B cell (primary cell): ENCODE measurements at regions not wholly inside any gene's neighbourhood (a gene's known extent, or its start where the extent isn't known, plus 50 kb on each side); places are given as distances from the start of the nearest gene placed in this dataset.

Source experiments
- CTCF ChIP-seq: fragments of 200-600 bp; IDR thresholded peaks from one replicate; pipeline ENCODE4 v1.8.0; 2022; ENCODE audit warnings: antibody characterized with exemption, mild to moderate bottlenecking
- EZH2 ChIP-seq: IDR thresholded peaks from 2 replicates; pipeline ENCODE4 v1.6.1; 2012; ENCODE audit warnings: borderline replicate concordance, low read depth, mild to moderate bottlenecking, moderate library complexity, low read length; ENCODE audit not compliant: insufficient read depth, poor library complexity, severe bottlenecking

DNA sequence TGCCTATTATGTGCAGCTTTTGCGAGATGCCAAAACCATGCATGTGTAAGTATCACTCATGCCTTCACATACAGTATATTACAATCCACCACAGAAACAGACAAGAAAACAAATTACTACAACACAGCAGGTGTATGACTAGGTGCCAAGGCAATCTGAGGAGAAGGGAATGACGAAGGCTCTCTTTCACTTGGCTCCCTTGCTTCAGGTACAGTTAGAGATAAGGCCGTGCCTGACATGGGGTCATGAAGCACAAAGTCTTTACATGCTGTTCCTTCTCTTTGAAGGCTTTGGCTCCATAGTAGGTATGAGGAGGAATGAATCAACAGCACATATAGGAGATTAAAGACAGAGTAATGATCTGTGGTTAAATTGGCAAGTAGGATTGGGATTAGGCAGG is 65.2 kb upstream of the FSHB start:
- TF ChIP-seq CTCF (no peak), EZH2 (no peak)
